ENCODE measurements at regions not wholly inside any gene's neighbourhood (a gene's known extent, or its start where the extent isn't known, plus 50 kb on each side); places are given as distances from the start of the nearest gene placed in this dataset.
"Not testable (repeated sequence)": the region's sequence is repeated elsewhere in the genome, so short reads cannot be mapped to it uniquely, and the experiment has no call there.

DNA sequence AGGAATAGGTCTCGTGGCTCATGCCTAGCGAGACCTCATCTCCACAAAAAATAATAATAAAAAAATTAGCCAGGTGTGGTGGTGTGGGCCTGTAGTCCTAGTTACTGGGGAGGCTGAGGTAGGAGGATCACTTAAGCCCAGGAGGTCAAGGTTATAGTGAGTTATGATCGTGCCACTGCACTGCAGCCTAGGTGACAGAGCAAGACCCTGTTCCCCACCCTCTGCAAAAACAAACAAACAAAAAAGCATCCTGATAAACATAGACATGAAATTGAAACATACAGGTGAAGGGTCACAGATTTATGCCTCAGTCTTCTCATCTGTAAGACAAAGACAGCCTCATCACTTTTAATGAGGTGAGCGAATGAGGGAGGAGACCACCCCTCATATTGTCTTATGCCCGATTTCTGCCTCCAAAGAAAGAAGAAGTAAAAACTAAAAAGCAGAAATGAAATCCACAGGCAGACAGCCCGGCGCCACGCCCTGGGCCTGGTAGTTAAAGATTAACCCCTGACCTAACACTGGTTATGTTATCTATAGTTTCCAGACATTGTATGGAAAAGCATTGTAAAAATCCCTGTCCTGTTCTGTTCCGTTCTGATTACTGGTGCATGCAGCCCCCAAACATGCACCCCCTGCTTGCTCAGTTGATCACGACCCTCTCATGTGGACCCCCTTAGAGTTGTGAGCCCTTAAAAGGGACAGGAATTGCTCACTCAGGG, 138.5 kb downstream of the OR2B2 start:
- DNase-seq (ENCODE audit: low read depth, low spot score) = not testable (repeated sequence)

DNA sequence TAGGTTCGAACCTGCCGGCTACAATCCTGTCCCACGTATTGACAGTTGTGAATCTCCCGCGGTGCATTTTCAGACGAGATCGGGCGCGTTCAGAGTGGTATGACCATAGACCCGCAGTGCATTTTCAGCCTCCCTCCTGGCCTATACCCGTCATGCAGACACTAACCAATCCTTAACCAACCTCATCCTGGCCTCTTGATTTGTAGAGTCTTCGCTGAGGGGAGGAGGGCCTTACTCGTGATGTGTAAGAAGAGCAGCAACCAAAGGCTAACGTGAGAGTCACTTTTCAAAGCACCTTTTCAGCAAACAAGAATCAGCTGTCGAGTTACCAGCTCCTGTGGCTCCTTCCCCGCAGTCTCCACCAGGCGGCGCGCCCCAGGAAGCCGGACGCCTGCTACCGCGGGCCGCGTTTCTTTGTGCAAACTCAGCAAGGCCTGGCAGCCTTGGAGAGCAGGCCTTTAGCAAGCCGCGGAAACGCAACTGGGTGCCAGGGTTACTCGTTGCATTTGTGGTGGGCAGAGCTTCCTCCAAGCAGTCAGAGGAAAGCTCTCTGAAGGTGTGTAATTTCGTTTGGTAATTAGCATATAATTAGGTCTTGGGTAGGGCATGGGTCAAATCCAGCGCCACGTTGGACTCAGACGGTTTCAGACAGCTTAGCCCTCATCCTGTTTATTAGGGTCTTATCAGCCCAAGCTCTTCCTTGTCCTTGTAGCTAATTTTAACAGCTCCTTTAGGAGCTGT, 139.8 kb downstream of the OR2B2 start:
- peak; percentile 91 for DNase-seq (ENCODE audit: low read depth, low spot score)

DNA sequence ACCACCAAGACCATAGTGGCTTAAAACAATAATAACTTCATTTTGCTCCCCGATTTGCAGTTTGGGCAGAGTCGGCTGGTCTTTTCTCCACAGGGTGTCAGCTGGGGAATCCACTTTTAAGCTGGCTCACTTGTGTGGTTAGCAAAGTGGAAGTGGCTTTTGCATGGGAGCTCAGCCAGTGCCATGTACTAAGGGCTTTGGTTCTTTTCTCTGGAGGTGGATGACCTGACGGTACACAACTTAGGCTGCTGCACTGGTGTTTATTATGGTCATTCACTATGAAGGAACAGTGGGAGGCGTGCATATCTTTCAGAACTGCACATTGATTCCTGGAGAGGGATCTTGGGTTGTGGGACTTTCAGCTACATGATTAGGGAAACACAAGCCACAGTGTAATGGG, 141.0 kb downstream of the OR2B2 start:
- DNase-seq (ENCODE audit: low read depth, low spot score) = no peak

DNA sequence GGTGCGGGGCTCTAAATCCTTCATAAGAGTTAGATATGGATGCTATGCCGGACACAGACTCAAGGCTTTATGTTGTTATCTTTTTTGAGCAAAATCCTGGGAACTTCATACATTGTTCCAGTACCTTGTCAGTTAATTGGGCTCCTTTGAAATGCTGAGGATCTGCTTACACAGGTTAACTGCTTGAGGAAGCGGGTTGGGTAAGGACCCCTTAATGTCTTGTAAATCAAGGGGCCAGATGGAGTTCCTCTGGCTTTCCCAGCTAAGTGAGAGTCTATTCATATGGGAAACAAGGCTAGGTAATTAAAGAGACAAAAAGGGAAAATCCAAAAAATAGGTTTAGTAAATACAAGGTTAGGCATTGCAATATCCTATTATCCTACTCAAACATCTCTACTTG, 141.5 kb downstream of the OR2B2 start:
- DNase-seq (ENCODE audit: low read depth, low spot score) = no peak

DNA sequence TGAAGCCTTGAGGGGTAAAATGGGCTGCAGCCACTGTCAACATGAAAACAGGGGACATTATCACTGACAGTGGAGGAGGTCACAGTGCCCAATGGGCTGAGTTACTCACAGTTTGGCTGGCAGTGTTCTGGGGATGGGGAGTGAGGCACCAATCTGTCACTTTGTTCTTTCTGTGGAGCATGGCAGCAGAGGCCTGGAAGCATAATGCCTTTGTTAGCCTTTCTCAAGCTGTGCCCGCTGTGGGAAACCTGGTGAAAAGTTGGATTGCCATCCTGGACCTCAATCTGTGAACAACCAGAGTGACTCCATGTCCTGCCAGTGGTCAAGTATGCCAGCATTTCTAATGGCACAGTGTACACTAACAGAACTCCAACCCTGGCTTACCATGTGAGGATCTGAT, 143.6 kb downstream of the OR2B2 start:
- no peak for DNase-seq (ENCODE audit: low read depth, low spot score)

DNA sequence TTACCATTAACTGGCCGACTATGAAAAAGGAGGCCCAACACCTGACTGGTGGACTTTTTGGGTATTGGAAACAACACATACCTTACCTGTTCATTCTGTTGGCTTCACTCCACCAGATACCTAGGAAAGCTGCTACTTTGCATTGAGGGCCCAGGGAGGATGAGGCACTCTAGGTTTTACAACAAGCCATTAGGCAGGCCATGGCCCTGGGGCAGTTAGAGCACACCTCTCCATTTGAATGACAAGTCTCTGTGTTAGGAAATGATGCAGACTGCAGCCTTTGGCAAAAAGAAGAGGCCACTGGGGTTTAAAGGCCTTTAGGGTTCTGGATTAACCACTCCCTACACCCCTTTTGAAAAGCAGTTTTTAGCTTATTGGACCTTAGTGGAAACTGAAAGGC, 144.3 kb downstream of the OR2B2 start:
- no peak for DNase-seq (ENCODE audit: low read depth, low spot score)

DNA sequence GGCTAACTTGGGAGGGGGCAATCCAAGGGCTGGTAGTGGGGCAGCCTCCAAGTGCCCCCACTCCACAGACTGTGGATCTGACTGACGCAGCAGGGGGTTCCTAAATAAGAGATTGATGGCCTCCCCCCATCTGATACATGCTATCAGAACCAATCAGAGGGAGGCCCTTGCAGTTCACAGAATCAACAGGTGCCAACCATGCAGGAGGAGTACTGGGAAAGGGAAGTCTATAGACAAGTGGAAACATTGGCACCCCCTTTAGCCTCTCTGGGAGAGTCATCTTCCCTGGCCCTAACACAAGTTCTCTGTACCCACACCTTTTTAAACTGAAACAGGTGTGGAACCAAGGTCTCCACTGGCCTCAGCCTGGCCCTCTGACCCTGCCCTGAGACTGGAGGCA, 145.8 kb downstream of the OR2B2 start:
- no peak for DNase-seq (ENCODE audit: low read depth, low spot score)

DNA sequence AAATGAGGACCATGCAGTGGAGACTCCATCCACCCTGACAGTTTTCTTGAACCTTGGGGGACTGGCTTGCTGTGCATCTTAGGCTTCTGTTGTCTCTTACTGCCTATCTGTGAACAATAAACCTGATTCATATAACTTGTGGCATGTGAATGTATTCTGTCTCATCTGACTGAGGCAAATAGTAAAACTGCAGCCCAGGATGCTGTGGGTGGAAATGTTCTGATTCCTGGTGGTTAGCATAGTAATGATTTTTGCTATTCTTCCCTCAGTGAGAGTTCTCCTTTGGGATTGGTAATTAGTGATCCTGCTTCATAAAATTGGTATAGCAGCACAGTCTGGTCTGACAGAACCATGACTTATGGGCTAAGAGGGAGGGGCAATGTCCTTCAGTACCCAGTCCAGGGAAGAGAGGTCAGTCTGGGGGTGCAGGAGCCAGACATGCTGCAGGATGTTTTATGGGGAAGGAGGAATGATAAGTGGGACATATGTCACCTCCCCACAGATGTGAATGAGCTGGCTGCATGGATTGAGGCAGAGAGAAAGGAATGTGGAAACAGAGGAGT, 147.1 kb downstream of the OR2B2 start:
- DNase-seq (ENCODE audit: low read depth, low spot score) = no peak

DNA sequence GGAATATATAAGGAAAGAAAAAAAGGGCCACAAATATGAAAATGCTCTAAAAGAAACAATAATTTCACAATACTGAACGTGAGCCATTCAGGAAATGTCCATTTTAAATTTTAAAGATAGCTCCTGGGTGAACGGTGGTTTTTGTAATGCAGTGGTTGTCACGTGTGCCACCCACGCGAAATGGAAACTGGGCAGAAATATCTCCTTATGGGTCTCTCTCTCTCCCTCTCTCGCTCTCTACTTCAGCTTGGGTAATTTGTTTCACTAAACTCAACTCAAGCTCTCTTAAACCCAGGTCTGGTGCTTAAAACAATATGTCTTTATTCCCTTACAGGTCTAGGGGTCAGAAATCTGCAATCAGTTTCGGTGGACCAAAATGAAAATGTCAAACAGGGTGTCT, 150.8 kb downstream of the OR2B2 start:
- DNase-seq (ENCODE audit: low read depth, low spot score) = no peak

DNA sequence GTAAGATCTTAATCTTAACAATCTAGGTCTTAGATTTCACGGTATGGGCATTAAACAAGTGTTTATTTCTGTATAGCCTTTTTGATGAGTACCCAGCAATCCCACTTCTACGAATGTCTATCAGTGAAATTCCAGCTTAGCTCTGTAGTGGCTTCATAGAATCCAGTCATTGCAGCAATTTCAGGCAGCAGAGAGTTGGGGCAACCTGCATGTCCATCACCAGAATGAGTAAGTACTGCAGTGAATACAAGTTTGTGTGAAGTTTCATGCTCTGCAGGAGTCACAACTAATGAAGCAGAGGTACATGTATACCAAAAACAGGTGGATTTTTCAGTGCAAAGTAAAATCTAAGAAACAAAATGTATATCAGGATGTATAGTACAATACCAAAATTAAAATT, 151.7 kb downstream of the OR2B2 start:
- no peak for DNase-seq (ENCODE audit: low read depth, low spot score)

DNA sequence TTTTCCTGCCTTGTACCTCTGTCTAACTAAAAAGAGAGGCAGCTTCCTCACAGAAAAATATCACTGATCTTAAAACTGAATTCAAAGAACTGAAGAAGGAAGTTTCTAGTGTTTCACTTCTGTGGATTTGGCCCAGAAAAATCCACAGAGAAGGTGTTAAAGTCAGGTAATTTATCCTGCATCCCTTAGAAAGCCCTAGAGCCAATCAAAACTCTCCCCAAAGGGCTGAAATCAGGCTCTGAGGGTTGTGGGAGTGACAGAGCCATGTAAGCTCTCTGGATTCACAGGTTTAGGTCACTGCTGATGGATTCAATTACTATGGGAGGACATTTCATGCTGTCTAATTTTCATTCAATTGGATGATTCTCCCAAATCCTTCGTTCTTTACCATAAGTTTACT, 152.3 kb downstream of the OR2B2 start:
- no peak for DNase-seq (ENCODE audit: low read depth, low spot score)

DNA sequence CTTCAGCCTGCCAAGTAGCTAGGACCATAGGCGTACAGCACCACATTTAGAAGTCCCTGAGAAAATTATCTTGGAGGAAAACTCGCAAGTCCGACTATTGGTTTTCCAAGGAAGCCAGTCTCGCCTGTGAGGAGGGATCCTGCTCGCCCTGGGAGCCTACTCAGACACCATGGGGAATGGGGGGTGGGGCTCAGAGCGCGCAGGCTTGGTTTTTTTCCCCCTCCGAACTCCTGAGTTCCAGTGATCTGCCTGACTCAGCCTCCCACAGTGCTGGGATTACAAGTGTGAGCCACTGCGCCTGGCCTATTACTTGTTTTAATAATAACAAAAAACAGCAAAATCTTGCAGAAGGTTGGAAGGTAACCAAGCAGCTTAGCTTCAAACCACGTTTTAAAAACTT, 153.7 kb downstream of the OR2B2 start:
- no peak for DNase-seq (ENCODE audit: low read depth, low spot score)

DNA sequence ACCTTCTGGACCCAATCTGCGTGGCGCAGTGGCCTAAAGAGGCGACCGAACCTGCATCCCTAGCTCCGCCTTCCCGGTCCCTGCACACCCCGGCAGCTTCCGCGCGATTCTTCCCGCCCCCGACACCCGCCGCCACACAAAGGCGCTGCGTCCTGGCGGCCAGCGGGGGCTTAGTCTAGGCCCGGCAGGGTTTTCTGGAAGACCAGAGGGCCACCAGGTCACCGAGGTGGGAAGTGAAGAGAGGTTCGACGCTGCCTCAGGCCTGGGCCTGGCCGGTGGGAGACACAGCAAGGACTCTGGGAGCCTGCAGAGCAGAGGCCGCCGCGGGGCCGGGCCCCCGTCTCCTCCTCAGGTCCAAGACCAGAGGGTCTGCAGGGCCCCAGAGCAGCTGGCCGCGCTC, 154.9 kb downstream of the OR2B2 start:
- no peak for DNase-seq (ENCODE audit: low read depth, low spot score)

DNA sequence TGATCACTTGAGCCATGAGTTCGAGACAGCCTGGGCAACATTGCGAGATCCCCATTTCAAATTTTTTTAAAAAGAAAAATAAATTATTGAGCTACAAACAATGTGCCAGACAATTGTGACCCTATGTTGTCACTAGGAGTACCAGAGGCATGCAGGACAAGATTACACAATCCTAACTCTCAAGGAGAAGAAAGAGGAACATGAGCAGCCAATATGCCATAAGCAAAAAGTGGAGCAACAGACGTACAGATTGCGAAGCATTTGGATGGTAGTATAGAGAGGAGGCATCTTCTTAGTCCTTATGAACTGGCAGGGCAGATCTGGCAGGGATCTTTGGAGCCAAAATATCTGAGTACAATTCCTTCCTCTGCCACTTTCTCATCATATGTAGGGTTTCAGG, 156.4 kb downstream of the OR2B2 start:
- DNase-seq (ENCODE audit: low read depth, low spot score) = no peak

DNA sequence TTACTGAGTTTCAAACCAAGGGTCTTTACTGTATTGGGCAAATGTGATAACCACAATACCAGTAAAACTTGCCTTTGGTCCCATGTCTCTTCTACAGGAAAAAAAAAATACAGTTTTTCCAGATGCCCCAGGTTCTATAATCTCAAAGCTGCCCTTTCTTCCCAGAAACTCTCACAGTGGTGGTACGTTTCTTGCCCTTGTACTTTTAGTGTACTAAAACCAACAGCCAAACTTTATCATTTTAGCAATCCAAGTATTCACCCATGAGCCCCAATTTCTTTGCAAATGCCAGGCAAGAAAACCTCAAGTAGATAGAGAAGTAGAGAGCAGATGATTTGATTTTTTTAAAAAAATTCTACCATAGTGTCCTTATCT, 157.8 kb downstream of the OR2B2 start:
- no peak for DNase-seq (ENCODE audit: low read depth, low spot score)

DNA sequence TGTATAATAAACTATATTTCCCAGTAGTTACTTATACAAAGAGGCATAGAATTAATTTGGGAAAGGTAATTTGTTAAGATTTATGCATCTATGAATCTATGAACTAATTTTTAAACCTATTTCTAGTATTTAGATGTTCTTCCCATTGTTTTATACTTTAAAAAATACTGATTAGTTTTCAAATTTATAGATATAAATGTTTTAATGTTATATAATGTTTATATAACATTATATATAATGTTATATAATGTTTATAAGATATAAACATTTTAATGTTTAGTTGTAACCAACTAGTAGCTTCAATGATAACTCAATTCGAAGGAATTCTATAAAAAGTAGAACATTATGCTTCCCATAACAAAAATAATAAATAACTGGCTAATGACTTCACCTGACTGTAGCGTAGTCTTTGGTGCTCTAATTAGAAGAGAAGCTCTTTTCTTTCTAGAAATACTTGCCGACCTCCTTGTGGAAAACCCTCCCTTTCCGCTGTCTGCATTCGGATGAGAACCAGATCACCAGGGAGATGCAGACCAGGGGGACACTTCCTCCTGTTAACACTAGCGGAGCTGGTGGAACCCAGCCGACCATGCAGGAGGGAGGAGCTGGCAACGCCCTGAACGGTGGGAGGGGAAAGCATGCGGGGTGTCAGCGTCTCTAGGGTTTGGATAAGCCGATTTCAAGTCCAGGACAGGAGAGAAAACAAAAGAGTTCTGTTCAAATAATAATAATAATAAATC, 158.4 kb downstream of the OR2B2 start:
- peak; percentile 81 for DNase-seq (ENCODE audit: low read depth, low spot score)

DNA sequence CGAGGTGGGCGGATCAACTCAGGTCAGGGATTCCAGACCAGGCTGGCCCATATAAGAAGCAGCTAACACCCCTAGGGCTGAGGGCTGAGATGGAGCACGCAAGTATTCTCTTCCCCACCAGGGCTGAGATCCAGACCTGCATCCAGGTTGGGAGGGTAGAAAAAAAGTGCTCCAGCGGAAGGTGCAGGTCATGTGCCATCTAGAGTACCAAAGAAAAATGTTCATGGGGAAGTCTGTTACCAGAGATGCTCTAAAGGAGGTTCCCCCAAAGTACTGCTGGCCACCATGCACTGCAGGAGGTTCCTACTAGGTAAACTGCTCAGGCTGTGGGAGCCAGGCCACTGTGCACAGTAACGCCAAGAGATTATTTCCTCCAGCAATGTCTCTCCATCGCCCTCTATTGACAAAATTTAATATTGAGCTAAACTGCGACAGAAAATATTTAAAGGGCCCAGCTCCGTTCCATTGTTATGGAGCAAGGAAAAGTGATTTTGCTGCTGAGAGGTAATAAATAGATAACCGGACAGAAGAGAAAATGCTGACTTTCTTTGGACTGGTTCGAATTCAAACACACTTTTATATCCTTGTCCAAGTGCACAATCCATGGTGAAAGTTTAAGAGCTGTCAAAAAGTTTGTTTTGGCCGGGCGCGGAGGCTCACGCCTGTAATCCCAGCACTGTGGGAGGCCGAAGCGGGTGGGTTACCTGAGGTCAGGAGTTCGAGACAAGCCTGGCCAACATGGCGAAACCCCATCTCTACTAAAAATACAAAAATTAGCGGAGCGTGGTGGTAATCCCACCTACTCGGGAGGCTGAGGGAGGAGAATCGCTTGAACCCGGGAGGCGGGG, 159.9 kb downstream of the OR2B2 start:
- DNase-seq (ENCODE audit: low read depth, low spot score) = peak; percentile 90

DNA sequence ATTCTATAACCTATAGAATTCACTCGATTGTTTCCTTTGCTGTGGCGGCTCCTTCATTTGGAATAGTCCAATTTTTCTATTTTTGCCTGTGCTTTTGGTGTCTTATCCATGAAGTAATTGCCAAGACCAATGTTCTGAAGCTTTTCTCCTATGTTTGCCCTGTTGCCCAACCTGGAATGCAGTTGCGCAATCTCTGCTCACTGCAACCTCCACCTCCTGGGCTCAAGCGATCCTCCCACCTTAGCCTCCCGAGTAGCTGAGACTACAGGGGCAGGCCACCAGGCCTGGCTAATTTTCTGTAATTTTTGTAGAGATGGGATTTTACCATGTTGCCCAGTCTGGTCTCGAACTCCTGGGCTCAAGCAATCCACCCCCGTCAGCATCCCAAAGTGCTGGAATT, 163.5 kb downstream of the OR2B2 start:
- no peak for DNase-seq (ENCODE audit: low read depth, low spot score)

DNA sequence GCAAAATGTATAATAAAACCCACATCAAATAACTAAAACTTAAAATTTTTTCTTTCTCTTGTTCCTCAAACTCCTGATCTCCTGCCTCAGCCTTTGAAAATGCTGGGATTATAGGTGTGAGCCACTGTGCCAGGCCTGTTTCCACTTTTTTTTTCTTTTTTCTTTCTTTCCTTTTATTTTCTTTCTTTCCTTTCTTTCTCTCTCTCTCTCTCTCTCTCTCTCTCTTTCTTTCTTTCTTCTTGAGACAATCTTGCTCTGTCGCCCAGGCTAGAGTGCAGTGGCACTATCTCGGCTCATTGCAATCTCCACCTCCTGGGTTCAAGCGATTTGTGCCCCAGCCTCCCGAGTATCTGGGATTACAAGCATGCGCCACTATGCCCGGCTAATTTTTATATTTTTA, 164.6 kb downstream of the OR2B2 start:
- no peak for DNase-seq (ENCODE audit: low read depth, low spot score)

DNA sequence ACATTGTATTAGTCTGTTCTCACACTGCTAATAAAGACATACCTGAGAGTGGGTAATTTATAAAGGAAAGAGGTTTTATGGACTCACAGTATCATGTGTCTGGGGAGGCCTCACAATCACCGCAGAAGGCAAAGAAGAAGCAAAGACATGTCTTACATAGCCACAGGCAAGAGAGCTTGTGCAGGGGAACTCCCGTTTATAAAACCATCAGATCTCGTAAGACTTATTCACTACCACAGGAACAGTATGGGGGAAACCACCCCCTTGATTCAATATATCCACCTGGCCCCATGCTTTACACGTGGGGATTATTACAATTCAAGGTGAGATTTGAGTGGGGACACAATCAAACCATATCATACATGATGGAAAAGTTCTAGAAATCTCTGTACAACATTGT, 165.3 kb downstream of the OR2B2 start:
- DNase-seq (ENCODE audit: low read depth, low spot score) = not testable (repeated sequence)

DNA sequence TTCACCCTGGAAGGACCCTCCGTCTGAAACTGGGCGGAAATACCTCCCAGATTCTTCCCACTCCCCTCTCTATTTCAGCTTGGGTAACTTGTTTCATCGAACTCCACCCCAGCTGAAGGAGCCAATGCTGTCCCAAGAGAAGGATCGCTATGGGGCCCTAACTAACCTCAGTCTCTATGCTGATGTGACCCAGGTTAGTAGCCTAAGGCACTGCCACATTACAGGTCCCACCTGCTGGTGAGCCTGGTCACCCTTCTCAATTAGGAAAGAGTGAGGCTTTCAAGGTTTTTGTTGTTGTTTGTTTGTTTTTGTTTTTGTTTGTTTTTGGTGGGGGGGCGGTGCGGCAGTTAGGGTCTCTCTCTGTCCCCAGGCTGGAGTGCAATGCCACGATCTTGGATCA, 168.4 kb downstream of the OR2B2 start:
- DNase-seq (ENCODE audit: low read depth, low spot score) = no peak
